Ovary (tissue), 3 donors: ENCODE measurements at regions not wholly inside any gene's neighbourhood (a gene's known extent, or its start where the extent isn't known, plus 50 kb on each side); places are given as distances from the start of the nearest gene placed in this dataset.

ENCODE experiments used
- CTCF ChIP-seq, 3 donors: fragments of 450-650 bp in 2 of 3; fragments of 200-600 bp in 1 of 3; IDR thresholded peaks; one replicate each; pipeline versions ENCODE4 v1.5.1 to v1.8.0; 2016 to 2022; ENCODE audit warnings: antibody characterized with exemption in 3 of 3, mild to moderate bottlenecking in 1 of 3
- POLR2A ChIP-seq: fragments of 450-650 bp; IDR thresholded peaks from one replicate; pipeline ENCODE4 v1.6.1; 2017; ENCODE audit warnings: antibody characterized with exemption, mild to moderate bottlenecking, moderate library complexity
- donor health status: DM: no; HTN: no; CAD: no.

GRCh38 chr20:50416269-50417022 lies 93.7 kb upstream of the PTPN1 start:
- TF ChIP-seq CTCF (IDR thresholded peaks at IDR 0.05) (no peak), POLR2A (no peak)
